CD14-positive monocyte (primary cell): ENCODE measurements at regions not wholly inside any gene's neighbourhood (a gene's known extent, or its start where the extent isn't known, plus 50 kb on each side); places are given as distances from the start of the nearest gene placed in this dataset.

Experiments used
- DNase-seq, 3 donors: peaks; one replicate each; pipeline ENCODE4 v3.0.0-alpha.2; 2011 to 2022
- H2AFZ ChIP-seq: 2 replicates; pipeline ENCODE4 v1.6.0; 2012; ENCODE audit warnings: mild to moderate bottlenecking, low read depth, low read length, inconsistent platforms; ENCODE audit not compliant: insufficient read depth, poor library complexity, severe bottlenecking
- H3K27ac ChIP-seq, 2 donors: 1 replicate in 1 of 2; 2 replicates in 1 of 2; pipeline ENCODE4 v1.5.1; 2012 to 2013; ENCODE audit warnings: low read length in 2 of 2, control low read depth in 1 of 2, inconsistent platforms in 1 of 2, low read depth in 1 of 2, mild to moderate bottlenecking in 1 of 2
- H3K27me3 ChIP-seq, 2 donors: one replicate each; pipeline versions ENCODE4 v1.6.0 to v1.6.1; 2011 to 2013; ENCODE audit warnings: low read length in 2 of 2; ENCODE audit not compliant: control insufficient read depth in 2 of 2, insufficient read depth in 2 of 2
- H3K36me3 ChIP-seq, 2 donors: replicated peaks in 1 of 2; 1 replicate in 1 of 2; 2 replicates in 1 of 2; pipeline versions ENCODE4 v1.5.1 to v1.6.1; 2012 to 2013; ENCODE audit warnings: low read length in 2 of 2, control low read depth in 1 of 2, inconsistent platforms in 1 of 2, mild to moderate bottlenecking in 1 of 2; ENCODE audit not compliant: insufficient read depth in 2 of 2, control insufficient read depth in 1 of 2
- H3K4me1 ChIP-seq, 2 donors: 1 replicate in 1 of 2; 2 replicates in 1 of 2; pipeline versions ENCODE4 v1.5.1 to v1.6.1; 2012 to 2013; ENCODE audit warnings: low read length in 2 of 2, control low read depth in 1 of 2, inconsistent platforms in 1 of 2, mild to moderate bottlenecking in 1 of 2, moderate library complexity in 1 of 2; ENCODE audit not compliant: insufficient read depth in 2 of 2, control insufficient read depth in 1 of 2
- H3K4me2 ChIP-seq: replicated peaks from 2 replicates; pipeline ENCODE3; 2012; ENCODE audit warnings: low read length, moderate library complexity, mild to moderate bottlenecking; ENCODE audit not compliant: poor library complexity, severe bottlenecking; ENCODE audit errors: extremely low read depth
- H3K4me3 ChIP-seq, 3 experiments: fragments of 200-600 bp in 1 of 3; sonication (generic) in 1 of 3; replicated peaks in 1 of 3; 1 replicate in 2 of 3; 2 replicates in 1 of 3; pipeline ENCODE4 v1.5.1; 2011 to 2013; ENCODE audit warnings: low read length in 3 of 3, mild to moderate bottlenecking in 3 of 3, control low read depth in 2 of 3, low read depth in 2 of 3, inconsistent platforms in 1 of 3, moderate library complexity in 1 of 3
- H3K79me2 ChIP-seq: 2 replicates; pipeline ENCODE4 v1.6.0; 2012; ENCODE audit warnings: mild to moderate bottlenecking, control low read depth, inconsistent platforms, low read length, moderate library complexity; ENCODE audit not compliant: insufficient read depth
- H3K9ac ChIP-seq: 2 replicates; pipeline ENCODE4 v1.6.0; 2017; ENCODE audit warnings: low read length, mild to moderate bottlenecking; ENCODE audit not compliant: insufficient read depth, poor library complexity, severe bottlenecking
- H3K9me3 ChIP-seq, 2 donors: replicated peaks in 1 of 2; 1 replicate in 1 of 2; 2 replicates in 1 of 2; pipeline versions ENCODE4 v1.5.1 to v1.6.1; 2012 to 2013; ENCODE audit warnings: low read length in 2 of 2, control low read depth in 1 of 2; ENCODE audit not compliant: control insufficient read depth in 1 of 2, insufficient read depth in 1 of 2
- H4K20me1 ChIP-seq: 2 replicates; pipeline ENCODE4 v1.6.0; 2012; ENCODE audit warnings: mild to moderate bottlenecking, low read length, control low read depth, moderate library complexity; ENCODE audit not compliant: insufficient read depth
- H3K27ac Mint-ChIP-seq, 7 donors: one replicate each; pipeline ENCODE4 v1.8.0; 2020; ENCODE audit warnings: mild to moderate bottlenecking in 7 of 7, mixed read lengths in 7 of 7, moderate library complexity in 6 of 7, inconsistent platforms in 2 of 7
- H3K27me3 Mint-ChIP-seq, 3 donors: one replicate each; pipeline ENCODE4 v1.8.0; 2021 to 2022; ENCODE audit warnings: low read depth in 3 of 3, mild to moderate bottlenecking in 3 of 3, mixed read lengths in 3 of 3, moderate library complexity in 3 of 3, inconsistent platforms in 1 of 3
- H3K36me3 Mint-ChIP-seq, 2 donors: one replicate each; pipeline ENCODE4 v1.8.0; 2020; ENCODE audit warnings: mixed read lengths in 2 of 2, inconsistent platforms in 1 of 2, mild to moderate bottlenecking in 1 of 2
- H3K4me1 Mint-ChIP-seq: one replicate; pipeline ENCODE4 v1.8.0; 2020; ENCODE audit warnings: mild to moderate bottlenecking, mixed read lengths
- H3K4me3 Mint-ChIP-seq, 2 donors: one replicate each; pipeline ENCODE4 v1.8.0; 2020; ENCODE audit warnings: mild to moderate bottlenecking in 2 of 2, mixed read lengths in 2 of 2, moderate library complexity in 1 of 2
- H3K9me3 Mint-ChIP-seq, 7 donors: one replicate each; pipeline ENCODE4 v1.8.0; 2020 to 2022; ENCODE audit warnings: mixed read lengths in 7 of 7, mild to moderate bottlenecking in 6 of 7, moderate library complexity in 6 of 7, inconsistent platforms in 2 of 7
- CTCF ChIP-seq: fragments of 200-600 bp; IDR thresholded peaks from one replicate; pipeline ENCODE4 v1.8.0; 2022; ENCODE audit warnings: antibody characterized with exemption, mild to moderate bottlenecking
- WGBS: methylation state at CpG from one replicate; pipeline ENCODE4 v1.1.5; 2013; ENCODE audit warnings: missing lambda C conversion rate; ENCODE audit not compliant: insufficient coverage; 5-methylcytosine and 5-hydroxymethylcytosine counted together
- intact Hi-C, 2 donors: fragments of 100-400 bp; cut with micrococcal nuclease; formaldehyde crosslinking; loops; one replicate each; pipeline versions ENCODE4 v1.15.0 to v1.15.1; 2023

- no peak overlapping the region for H3K4me3 ChIP-seq
- Mint-ChIP-seq H3K27me3 (peaks cover 0 to 2% (median 2%) of the 10 kb centered on the region in 3 donors), H3K9me3 (peaks cover 0 to 17% (median 3%) of the 10 kb centered on the region in 7 donors), H3K4me1 (no peaks in the 10 kb centered on the region), H3K4me3 (no peak overlapping the region), H3K27ac (no peak overlapping the region), H3K36me3 (no peaks in the 10 kb centered on the region)
- DNase-seq = no peak
- H3K79me2 ChIP-seq = no peaks in the 10 kb centered on the region
- H3K9ac ChIP-seq = no peak overlapping the region
- no CpG with 5 or more reads among the region's 2 CpGs for WGBS
- H2AFZ ChIP-seq = no peak overlapping the region
- no peak overlapping the region for H3K4me2 ChIP-seq
- no peak for TF ChIP-seq CTCF
- no peaks in the 10 kb centered on the region for H3K9me3 ChIP-seq
- H4K20me1 ChIP-seq = no peaks in the 10 kb centered on the region
- no peaks in the 10 kb centered on the region for H3K4me1 ChIP-seq
- intact Hi-C loops = no loop called here
- no peaks in the 10 kb centered on the region for H3K36me3 ChIP-seq
- no peaks in the 10 kb centered on the region for H3K27me3 ChIP-seq
- H3K27ac ChIP-seq = no peak overlapping the region
Observed at GRCh38 chr2:224166654-224167053, 127.6 kb upstream of the SERPINE2 start.

- no peak overlapping the region for H3K27ac ChIP-seq
- H3K36me3 Mint-ChIP-seq = no peaks in the 10 kb centered on the region
- intact Hi-C loops = no loop called here
Observed at GRCh38 chr2:224165901-224166319, 126.8 kb upstream of the SERPINE2 start.

More at GRCh38 chr2:224165901-224166319, 126.8 kb upstream of the SERPINE2 start:
- H3K79me2 ChIP-seq = no peaks in the 10 kb centered on the region
- H3K4me3 ChIP-seq = no peak overlapping the region
- Mint-ChIP-seq H3K27ac (no peak overlapping the region), H3K9me3 (peaks cover 0 to 17% (median 3%) of the 10 kb centered on the region in 7 donors), H3K27me3 (peaks cover 0 to 2% (median 2%) of the 10 kb centered on the region in 3 donors), H3K4me3 (no peak overlapping the region), H3K4me1 (no peaks in the 10 kb centered on the region)
- H3K4me2 ChIP-seq = no peak overlapping the region
- no peak overlapping the region for H3K9ac ChIP-seq
- H3K9me3 ChIP-seq = no peaks in the 10 kb centered on the region
- no peaks in the 10 kb centered on the region for H3K27me3 ChIP-seq
- H2AFZ ChIP-seq = no peak overlapping the region
- H3K4me1 ChIP-seq = no peaks in the 10 kb centered on the region
- no peaks in the 10 kb centered on the region for H3K36me3 ChIP-seq
- no peak for DNase-seq
- no peak for TF ChIP-seq CTCF
- no CpG with 5 or more reads among the region's 2 CpGs for WGBS
- H4K20me1 ChIP-seq = no peaks in the 10 kb centered on the region
